GM12878 (cell line): ENCODE measurements at regions not wholly inside any gene's neighbourhood (a gene's known extent, or its start where the extent isn't known, plus 50 kb on each side); places are given as distances from the start of the nearest gene placed in this dataset.

Source experiments
- ATAC-seq: fragments of 200-7000 bp; cut with Tn5 transposase; 3 replicates; pipeline ENCODE4 v1.9.1; 2020; ENCODE audit warnings: mild to moderate bottlenecking, moderate library complexity
- BruUV-seq: library from RNA; stranded (reverse); fragments of 400-500 nt; replicated peaks from 2 replicates; lab custom pipeline; 2021; lab: Mats Ljungman, UMichigan
- CTCF ChIA-PET: fragments of 300-600 bp; sonication (Branson Sonifier 250); formaldehyde crosslinking; extraction: SDS; loops from one replicate; lab custom pipeline; 2021; ENCODE audit warnings: inconsistent platforms; lab: Yijun Ruan, JAX
- POLR2A ChIA-PET: fragments of 350-600 bp; formaldehyde crosslinking; extraction: SDS; loops from one replicate; lab custom pipeline; 2021; ENCODE audit warnings: inconsistent platforms; lab: Charles Lee
- RAD21 ChIA-PET: fragments of 300-600 bp; sonication (Branson Sonifier 250); formaldehyde crosslinking; loops from one replicate; lab custom pipeline; 2023; ENCODE audit warnings: antibody characterized with exemption; ENCODE audit not compliant: unreplicated experiment; lab: Charles Lee
- SMC1A ChIA-PET: fragments of 300-600 bp; sonication (Branson Sonifier 250); formaldehyde crosslinking; loops from one replicate; lab custom pipeline; 2023; ENCODE audit not compliant: unreplicated experiment, uncharacterized antibody; lab: Charles Lee
- DNase-seq: peaks from one replicate; pipeline ENCODE4 v3.0.0-alpha.2; 2011; ENCODE audit warnings: low read depth, low spot score
- FAIRE-seq: peaks from 3 replicates; lab custom pipeline; 2011; peaks lifted over from hg19 to GRCh38; lab: Jason Lieb, UNC
- H2AFZ ChIP-seq: 2 replicates; pipeline ENCODE4 v1.6.0; 2011; ENCODE audit warnings: low read depth, low read length, control low read depth; ENCODE audit not compliant: control insufficient read depth
- H3K27ac ChIP-seq: 2 replicates; pipeline ENCODE4 v1.5.1; 2011; ENCODE audit warnings: control low read depth; ENCODE audit not compliant: control insufficient read depth, insufficient read depth
- H3K27me3 ChIP-seq, 2 experiments: replicated peaks in 1 of 2; 2 replicates each; pipeline versions ENCODE4 v1.6.0 to v1.6.1; 2011; ENCODE audit warnings: low read length in 1 of 2; ENCODE audit not compliant: control insufficient read depth in 2 of 2, insufficient read depth in 2 of 2
- H3K36me3 ChIP-seq, 2 experiments: 2 replicates each; pipeline ENCODE4 v1.5.1; 2011; ENCODE audit warnings: low read length in 1 of 2; ENCODE audit not compliant: control insufficient read depth in 2 of 2, insufficient read depth in 2 of 2
- H3K4me1 ChIP-seq: 2 replicates; pipeline ENCODE4 v1.6.1; 2011; ENCODE audit warnings: mild to moderate bottlenecking, low read length, moderate library complexity, mixed read lengths; ENCODE audit not compliant: control insufficient read depth, insufficient read depth
- H3K4me2 ChIP-seq: 2 replicates; pipeline ENCODE4 v1.6.0; 2011; ENCODE audit warnings: control low read depth; ENCODE audit not compliant: control insufficient read depth, insufficient read depth
- H3K4me3 ChIP-seq: fragments of 200-600 bp; sonication (generic); 2 replicates; pipeline ENCODE4 v1.5.1; 2016
- H3K79me2 ChIP-seq: 2 replicates; pipeline ENCODE4 v1.6.0; 2011; ENCODE audit warnings: low read length; ENCODE audit not compliant: control insufficient read depth, insufficient read depth
- H3K9ac ChIP-seq: 2 replicates; pipeline ENCODE4 v1.8.0; 2011; ENCODE audit warnings: low read length, control low read depth, mixed read lengths; ENCODE audit not compliant: control insufficient read depth, insufficient read depth
- H3K9me3 ChIP-seq: replicated peaks from 3 replicates; pipeline ENCODE4 v1.5.1; 2011; ENCODE audit warnings: mild to moderate bottlenecking, low read length; ENCODE audit not compliant: control insufficient read depth, insufficient read depth
- H4K20me1 ChIP-seq: 2 replicates; pipeline ENCODE4 v1.6.0; 2011; ENCODE audit not compliant: control insufficient read depth, insufficient read depth
- BRCA1 ChIP-seq: IDR thresholded peaks from 2 replicates; pipeline ENCODE4 v1.6.1; 2011; ENCODE audit warnings: low read depth, low read length, improper control_type of control experiment
- CBX5 ChIP-seq: sonication (generic); IDR thresholded peaks from 2 replicates; pipeline ENCODE4 v1.6.1; 2016; ENCODE audit warnings: low read depth, moderate library complexity, mild to moderate bottlenecking, inconsistent platforms
- E2F4 ChIP-seq: IDR thresholded peaks from 2 replicates; pipeline ENCODE4 v1.6.1; 2012; ENCODE audit warnings: low read depth, low read length, improper control_type of control experiment
- EED ChIP-seq: sonication (generic); IDR thresholded peaks from 2 replicates; pipeline ENCODE4 v1.6.1; 2016; ENCODE audit warnings: antibody characterized with exemption, low read depth
- FOXK2 ChIP-seq: fragments of 450-650 bp; IDR thresholded peaks from 2 replicates; pipeline ENCODE4 v1.6.1; 2017; ENCODE audit warnings: mild to moderate bottlenecking, moderate library complexity
- MTA2 ChIP-seq: fragments of 450-650 bp; IDR thresholded peaks from 2 replicates; pipeline ENCODE4 v1.6.1; 2016; ENCODE audit warnings: low read depth, mild to moderate bottlenecking, moderate library complexity
- SIN3A ChIP-seq: IDR thresholded peaks from 2 replicates; pipeline ENCODE4 v1.6.1; 2012; ENCODE audit warnings: low read depth, low read length, improper control_type of control experiment
- ZNF622 ChIP-seq: fragments of 450-650 bp; IDR thresholded peaks from 2 replicates; pipeline ENCODE4 v1.6.1; 2017; ENCODE audit warnings: mild to moderate bottlenecking, inconsistent platforms
- ZNF687 ChIP-seq: fragments of 450-650 bp; IDR thresholded peaks from 2 replicates; pipeline ENCODE4 v1.6.1; 2017; ENCODE audit warnings: mild to moderate bottlenecking, moderate library complexity
- WGBS: methylation state at CpG from one replicate; pipeline ENCODE4 v1.1.6; 2016; ENCODE audit warnings: low lambda C conversion rate; ENCODE audit not compliant: insufficient replicate concordance, insufficient coverage; ENCODE audit errors: missing lambda C conversion rate; 5-methylcytosine and 5-hydroxymethylcytosine counted together
- in situ Hi-C: fragments of 300-500 bp; cut with MboI; formaldehyde crosslinking; loops from 9 replicates; pipeline ENCODE4 v1.14.3; 2018; ENCODE audit warnings: mixed read lengths
- intact Hi-C: fragments of 100-400 bp; cut with micrococcal nuclease; formaldehyde crosslinking; loops from one replicate; pipeline ENCODE4 v1.14.2; 2022; ENCODE audit not compliant: unreplicated experiment
- TF ChIP-seq, protein P1 (sequence below): IDR thresholded peaks from 2 replicates; pipeline ENCODE4 v1.6.1; 2012; ENCODE audit warnings: low read length, inconsistent platforms
- TF ChIP-seq, protein P2 (sequence below): fragments of 450-650 bp; IDR thresholded peaks from 2 replicates; pipeline ENCODE4 v1.6.1; 2016; ENCODE audit warnings: mild to moderate bottlenecking, moderate library complexity, borderline replicate concordance
- TF ChIP-seq, protein P3 (sequence below), 3 experiments: IDR thresholded peaks in 2 of 3; conservative IDR thresholded peaks in 1 of 3; 2 replicates each; pipeline ENCODE4 v1.5.1; 2011; ENCODE audit warnings: low read depth in 3 of 3, low read length in 3 of 3, mild to moderate bottlenecking in 3 of 3, control low read depth in 2 of 3, moderate library complexity in 2 of 3, inconsistent platforms in 1 of 3, mixed read lengths in 1 of 3; ENCODE audit not compliant: control insufficient read depth in 2 of 3, insufficient read depth in 1 of 3; ENCODE audit errors: extremely low read depth in 1 of 3

GRCh38 chrY:7730664-7731063 lies 819.1 kb upstream of the AMELY start:
- CTCF ChIA-PET, result no interaction called here
- H3K4me1 ChIP-seq, result no peaks in the 10 kb centered on the region
- H3K4me3 ChIP-seq, result no peak overlapping the region
- no TSS peak for BruUV-seq
- POLR2A ChIA-PET, result no interaction called here
- ATAC-seq (no peak), DNase-seq (no peak), FAIRE-seq (no peak)
- WGBS, result no CpG with 5 or more reads among the region's 2 CpGs
- no peak overlapping the region for H3K4me2 ChIP-seq
- RAD21 ChIA-PET, result no interaction called here
- intact Hi-C loops, result no loop called here
- H4K20me1 ChIP-seq, result no peaks in the 10 kb centered on the region
- SMC1A ChIA-PET, result no interaction called here
- H3K27ac ChIP-seq, result no peak overlapping the region
- no peaks in the 10 kb centered on the region for H3K36me3 ChIP-seq
- H3K9ac ChIP-seq, result no peak overlapping the region
- H3K27me3 ChIP-seq, result no peaks in the 10 kb centered on the region
- H2AFZ ChIP-seq, result no peak overlapping the region
- no peaks in the 10 kb centered on the region for H3K9me3 ChIP-seq
- H3K79me2 ChIP-seq, result no peaks in the 10 kb centered on the region
- in situ Hi-C loops, result no loop called here
- TF ChIP-seq E2F4 (no peak), ZNF687 (no peak), MTA2 (no peak), ZNF622 (no peak), FOXK2 (no peak), SIN3A (no peak), EED (no peak), CBX5 (no peak), BRCA1 (no peak)
- TF ChIP-seq, protein P1, sequence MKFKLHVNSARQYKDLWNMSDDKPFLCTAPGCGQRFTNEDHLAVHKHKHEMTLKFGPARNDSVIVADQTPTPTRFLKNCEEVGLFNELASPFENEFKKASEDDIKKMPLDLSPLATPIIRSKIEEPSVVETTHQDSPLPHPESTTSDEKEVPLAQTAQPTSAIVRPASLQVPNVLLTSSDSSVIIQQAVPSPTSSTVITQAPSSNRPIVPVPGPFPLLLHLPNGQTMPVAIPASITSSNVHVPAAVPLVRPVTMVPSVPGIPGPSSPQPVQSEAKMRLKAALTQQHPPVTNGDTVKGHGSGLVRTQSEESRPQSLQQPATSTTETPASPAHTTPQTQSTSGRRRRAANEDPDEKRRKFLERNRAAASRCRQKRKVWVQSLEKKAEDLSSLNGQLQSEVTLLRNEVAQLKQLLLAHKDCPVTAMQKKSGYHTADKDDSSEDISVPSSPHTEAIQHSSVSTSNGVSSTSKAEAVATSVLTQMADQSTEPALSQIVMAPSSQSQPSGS, result no peak
- TF ChIP-seq, protein P2, sequence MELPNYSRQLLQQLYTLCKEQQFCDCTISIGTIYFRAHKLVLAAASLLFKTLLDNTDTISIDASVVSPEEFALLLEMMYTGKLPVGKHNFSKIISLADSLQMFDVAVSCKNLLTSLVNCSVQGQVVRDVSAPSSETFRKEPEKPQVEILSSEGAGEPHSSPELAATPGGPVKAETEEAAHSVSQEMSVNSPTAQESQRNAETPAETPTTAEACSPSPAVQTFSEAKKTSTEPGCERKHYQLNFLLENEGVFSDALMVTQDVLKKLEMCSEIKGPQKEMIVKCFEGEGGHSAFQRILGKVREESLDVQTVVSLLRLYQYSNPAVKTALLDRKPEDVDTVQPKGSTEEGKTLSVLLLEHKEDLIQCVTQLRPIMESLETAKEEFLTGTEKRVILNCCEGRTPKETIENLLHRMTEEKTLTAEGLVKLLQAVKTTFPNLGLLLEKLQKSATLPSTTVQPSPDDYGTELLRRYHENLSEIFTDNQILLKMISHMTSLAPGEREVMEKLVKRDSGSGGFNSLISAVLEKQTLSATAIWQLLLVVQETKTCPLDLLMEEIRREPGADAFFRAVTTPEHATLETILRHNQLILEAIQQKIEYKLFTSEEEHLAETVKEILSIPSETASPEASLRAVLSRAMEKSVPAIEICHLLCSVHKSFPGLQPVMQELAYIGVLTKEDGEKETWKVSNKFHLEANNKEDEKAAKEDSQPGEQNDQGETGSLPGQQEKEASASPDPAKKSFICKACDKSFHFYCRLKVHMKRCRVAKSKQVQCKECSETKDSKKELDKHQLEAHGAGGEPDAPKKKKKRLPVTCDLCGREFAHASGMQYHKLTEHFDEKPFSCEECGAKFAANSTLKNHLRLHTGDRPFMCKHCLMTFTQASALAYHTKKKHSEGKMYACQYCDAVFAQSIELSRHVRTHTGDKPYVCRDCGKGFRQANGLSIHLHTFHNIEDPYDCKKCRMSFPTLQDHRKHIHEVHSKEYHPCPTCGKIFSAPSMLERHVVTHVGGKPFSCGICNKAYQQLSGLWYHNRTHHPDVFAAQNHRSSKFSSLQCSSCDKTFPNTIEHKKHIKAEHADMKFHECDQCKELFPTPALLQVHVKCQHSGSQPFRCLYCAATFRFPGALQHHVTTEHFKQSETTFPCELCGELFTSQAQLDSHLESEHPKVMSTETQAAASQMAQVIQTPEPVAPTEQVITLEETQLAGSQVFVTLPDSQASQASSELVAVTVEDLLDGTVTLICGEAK, result no peak
- TF ChIP-seq, protein P3, sequence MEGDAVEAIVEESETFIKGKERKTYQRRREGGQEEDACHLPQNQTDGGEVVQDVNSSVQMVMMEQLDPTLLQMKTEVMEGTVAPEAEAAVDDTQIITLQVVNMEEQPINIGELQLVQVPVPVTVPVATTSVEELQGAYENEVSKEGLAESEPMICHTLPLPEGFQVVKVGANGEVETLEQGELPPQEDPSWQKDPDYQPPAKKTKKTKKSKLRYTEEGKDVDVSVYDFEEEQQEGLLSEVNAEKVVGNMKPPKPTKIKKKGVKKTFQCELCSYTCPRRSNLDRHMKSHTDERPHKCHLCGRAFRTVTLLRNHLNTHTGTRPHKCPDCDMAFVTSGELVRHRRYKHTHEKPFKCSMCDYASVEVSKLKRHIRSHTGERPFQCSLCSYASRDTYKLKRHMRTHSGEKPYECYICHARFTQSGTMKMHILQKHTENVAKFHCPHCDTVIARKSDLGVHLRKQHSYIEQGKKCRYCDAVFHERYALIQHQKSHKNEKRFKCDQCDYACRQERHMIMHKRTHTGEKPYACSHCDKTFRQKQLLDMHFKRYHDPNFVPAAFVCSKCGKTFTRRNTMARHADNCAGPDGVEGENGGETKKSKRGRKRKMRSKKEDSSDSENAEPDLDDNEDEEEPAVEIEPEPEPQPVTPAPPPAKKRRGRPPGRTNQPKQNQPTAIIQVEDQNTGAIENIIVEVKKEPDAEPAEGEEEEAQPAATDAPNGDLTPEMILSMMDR (IDR thresholded peaks at IDR 0.05 in 2 of 3, conservative IDR thresholded peaks at IDR 0.05 in 1 of 3; ENCODE audit: control insufficient read depth in 2 of 3, extremely low read depth in 1 of 3, insufficient read depth in 1 of 3, low read depth in 3 of 3, low read length in 3 of 3), result no peak
